OCI-LY7 (cell line): ENCODE measurements at regions not wholly inside any gene's neighbourhood (a gene's known extent, or its start where the extent isn't known, plus 50 kb on each side); places are given as distances from the start of the nearest gene placed in this dataset.

Source experiments
- BruUV-seq: library from RNA; stranded (reverse); fragments of 400-500 nt; replicated peaks from 2 replicates; lab custom pipeline; 2021; lab: Mats Ljungman, UMichigan
- CTCF ChIA-PET: fragments of 300-600 bp; sonication (Branson Sonifier 250); formaldehyde crosslinking; loops from one replicate; lab custom pipeline; 2022; ENCODE audit warnings: antibody characterized with exemption; ENCODE audit not compliant: unreplicated experiment; lab: Charles Lee
- POLR2A ChIA-PET: fragments of 300-600 bp; sonication (Branson Sonifier 250); formaldehyde crosslinking; loops from one replicate; lab custom pipeline; 2022; ENCODE audit warnings: antibody characterized with exemption; lab: Charles Lee
- DNase-seq: peaks from one replicate; pipeline ENCODE4 v3.0.0-alpha.2; 2015; ENCODE audit warnings: low spot score
- H2AFZ ChIP-seq: fragments of 200-600 bp; sonication (generic), shearing (Covaris generic); 2 replicates; pipeline ENCODE4 v1.6.1; 2014; ENCODE audit warnings: mild to moderate bottlenecking, antibody characterized with exemption, low read length, moderate library complexity
- H3K27ac ChIP-seq: fragments of 200-600 bp; sonication (generic); 2 replicates; pipeline ENCODE4 v1.5.1; 2014; ENCODE audit warnings: mixed run types, low read depth, mild to moderate bottlenecking, moderate library complexity, low read length, inconsistent platforms; ENCODE audit not compliant: poor library complexity, severe bottlenecking
- H3K36me3 ChIP-seq: fragments of 200-600 bp; sonication (generic); 2 replicates; pipeline ENCODE4 v1.6.1; 2014; ENCODE audit warnings: mild to moderate bottlenecking, antibody characterized with exemption, low read length, moderate library complexity, mixed read lengths; ENCODE audit not compliant: insufficient read depth
- H3K4me1 ChIP-seq: fragments of 200-600 bp; sonication (generic); 2 replicates; pipeline ENCODE4 v1.5.1; 2014; ENCODE audit warnings: mild to moderate bottlenecking, low read length; ENCODE audit not compliant: insufficient read depth, poor library complexity, severe bottlenecking
- H3K4me2 ChIP-seq: fragments of 200-600 bp; sonication (generic); 2 replicates; pipeline ENCODE4 v1.6.1; 2014; ENCODE audit warnings: mild to moderate bottlenecking, low read length
- H3K4me3 ChIP-seq: fragments of 200-600 bp; sonication (generic); 2 replicates; pipeline ENCODE4 v1.5.1; 2014; ENCODE audit warnings: mild to moderate bottlenecking, low read depth, low read length; ENCODE audit not compliant: poor library complexity, severe bottlenecking
- H3K79me2 ChIP-seq: fragments of 200-600 bp; sonication (generic); 2 replicates; pipeline ENCODE4 v1.6.1; 2016; ENCODE audit warnings: low read depth, mild to moderate bottlenecking, low read length, moderate library complexity, mixed read lengths; ENCODE audit not compliant: insufficient read depth
- H3K9me2 ChIP-seq: fragments of 200-600 bp; sonication (generic); 2 replicates; pipeline ENCODE4 v1.6.1; 2016; ENCODE audit warnings: mild to moderate bottlenecking, low read length, mixed read lengths; ENCODE audit not compliant: insufficient read depth
- H3K9me3 ChIP-seq: fragments of 200-600 bp; sonication (generic); 2 replicates; pipeline ENCODE4 v1.6.1; 2014; ENCODE audit warnings: mild to moderate bottlenecking, mixed run types, low read length, mixed read lengths
- H4K20me1 ChIP-seq: fragments of 200-600 bp; sonication (generic); 2 replicates; pipeline ENCODE4 v1.6.1; 2014; ENCODE audit warnings: mild to moderate bottlenecking, antibody characterized with exemption, low read length, moderate library complexity, mixed read lengths; ENCODE audit not compliant: insufficient read depth
- CTCF ChIP-seq: fragments of 200-600 bp; sonication (generic); conservative IDR thresholded peaks from 2 replicates; pipeline ENCODE4 v1.5.1; 2014; ENCODE audit warnings: mild to moderate bottlenecking, antibody characterized with exemption, low read length, moderate library complexity, mixed read lengths
- EZH2phosphoT487 ChIP-seq: fragments of 200-600 bp; sonication (generic); IDR thresholded peaks from 2 replicates; pipeline ENCODE4 v1.6.1; 2018; ENCODE audit warnings: low read depth, borderline replicate concordance, mild to moderate bottlenecking, mixed run types, antibody characterized with exemption, low read length, moderate library complexity, mixed read lengths
- intact Hi-C: fragments of 100-400 bp; cut with micrococcal nuclease; formaldehyde crosslinking; loops from one replicate; pipeline ENCODE4 v1.10.0; 2022; ENCODE audit not compliant: unreplicated experiment

- Histone ChIP-seq H3K4me3 (no peak overlapping the region), H3K36me3 (no peaks in the 10 kb centered on the region), H3K9me2 (no peaks in the 10 kb centered on the region), H3K4me1 (no peaks in the 10 kb centered on the region), H3K27ac (no peak overlapping the region), H3K4me2 (no peak overlapping the region), H4K20me1 (no peaks in the 10 kb centered on the region), H3K9me3 (no peaks in the 10 kb centered on the region), H3K79me2 (no peaks in the 10 kb centered on the region), H2AFZ (no peak overlapping the region)
- intact Hi-C loops = no loop called here
- ChIA-PET CTCF (no interaction called here), POLR2A (no interaction called here)
- BruUV-seq = no TSS peak
- no peak for TF ChIP-seq CTCF
- no peak for TF ChIP-seq EZH2phosphoT487
- DNase-seq = no peak
Observed at GRCh38 chrX:129111081-129111798, 412.1 kb downstream of the SMARCA1 start.

- intact Hi-C loops = no loop called here
Observed at GRCh38 chrX:129108936-129109335, 414.4 kb downstream of the SMARCA1 start.

More at GRCh38 chrX:129108936-129109335, 414.4 kb downstream of the SMARCA1 start:
- H3K36me3 ChIP-seq = no peaks in the 10 kb centered on the region
- H3K79me2 ChIP-seq = no peaks in the 10 kb centered on the region
- no peak for DNase-seq
- H3K9me2 ChIP-seq = no peaks in the 10 kb centered on the region
- BruUV-seq = no TSS peak
- H3K4me3 ChIP-seq = no peak overlapping the region
- H3K9me3 ChIP-seq = no peaks in the 10 kb centered on the region
- CTCF ChIA-PET = no interaction called here
- no peak for TF ChIP-seq EZH2phosphoT487
- TF ChIP-seq CTCF = no peak
- H4K20me1 ChIP-seq = no peaks in the 10 kb centered on the region
- H2AFZ ChIP-seq = no peak overlapping the region
- no peaks in the 10 kb centered on the region for H3K4me1 ChIP-seq
- POLR2A ChIA-PET = interaction anchor here (0.6 kb wide), 1 partner anchor 896 kb away, joined by 3 read pairs; no protein-coding TSS in a partner anchor
- H3K4me2 ChIP-seq = no peak overlapping the region
- H3K27ac ChIP-seq = no peak overlapping the region
